ENCODE measurements at regions not wholly inside any gene's neighbourhood (a gene's known extent, or its start where the extent isn't known, plus 50 kb on each side); places are given as distances from the start of the nearest gene placed in this dataset.
A peak's percentile ranks its signal among the peaks of the same experiment; 100 is the strongest.

GRCh38 chr4:3870567-3870962, 104.4 kb downstream of the ADRA2C start:
- H3K4me2 ChIP-seq (ENCODE audit: low read length): no peak overlapping the region
- H2AFZ ChIP-seq (ENCODE audit: low read depth, low read length): no peak overlapping the region
- no peaks in the 10 kb centered on the region for H3K9me3 ChIP-seq (ENCODE audit: low read length)
- no peak overlapping the region for H3K27ac ChIP-seq (ENCODE audit: low read length)
- H3K9ac ChIP-seq (ENCODE audit: low read length): no peak overlapping the region
- H3K27me3 ChIP-seq (ENCODE audit: insufficient read depth, low read depth, low read length): peaks cover 45% of the 10 kb centered on the region
- H4K20me1 ChIP-seq (ENCODE audit: insufficient read depth): no peaks in the 10 kb centered on the region
- no peaks in the 10 kb centered on the region for H3K79me2 ChIP-seq (replicated peaks; ENCODE audit: insufficient read depth, low read length)
- H3K36me3 ChIP-seq (ENCODE audit: insufficient read depth, low read length): no peaks in the 10 kb centered on the region
- no peaks in the 10 kb centered on the region for H3F3A ChIP-seq (ENCODE audit: insufficient read depth, low read length, poor library complexity, severe bottlenecking)
- H3K4me3 ChIP-seq (ENCODE audit: low read length): no peak overlapping the region
- TF ChIP-seq POLR2AphosphoS5 (IDR thresholded peaks at IDR 0.05): no peak
- TF ChIP-seq RAD21 (conservative IDR thresholded peaks at IDR 0.05): no peak
- H3K9me2 ChIP-seq (ENCODE audit: insufficient read depth, low read length): no peaks in the 10 kb centered on the region

GRCh38 chr4:3871181-3871852, 105.1 kb downstream of the ADRA2C start:
- Histone ChIP-seq H3K27me3 (ENCODE audit: insufficient read depth, low read depth, low read length) (peaks cover 45% of the 10 kb centered on the region), H3K79me2 (replicated peaks; ENCODE audit: insufficient read depth, low read length) (no peaks in the 10 kb centered on the region), H3K9me3 (ENCODE audit: low read length) (no peaks in the 10 kb centered on the region), H2AFZ (ENCODE audit: low read depth, low read length) (peak overlapping the region; percentile 14), H4K20me1 (ENCODE audit: insufficient read depth) (no peaks in the 10 kb centered on the region), H3K4me2 (ENCODE audit: low read length) (no peak overlapping the region), H3K27ac (ENCODE audit: low read length) (no peak overlapping the region), H3K36me3 (ENCODE audit: insufficient read depth, low read length) (no peaks in the 10 kb centered on the region), H3F3A (ENCODE audit: insufficient read depth, low read length, poor library complexity, severe bottlenecking) (no peaks in the 10 kb centered on the region), H3K9me2 (ENCODE audit: insufficient read depth, low read length) (no peaks in the 10 kb centered on the region), H3K4me3 (ENCODE audit: low read length) (peak overlapping the region; percentile 67), H3K9ac (ENCODE audit: low read length) (peak overlapping the region; percentile 4)
- TF ChIP-seq RAD21 (conservative IDR thresholded peaks at IDR 0.05): no peak
- TF ChIP-seq SMC3 (conservative IDR thresholded peaks at IDR 0.05; ENCODE audit: poor library complexity): no peak
- no peak for TF ChIP-seq EZH2 (IDR thresholded peaks at IDR 0.05; ENCODE audit: borderline replicate concordance, insufficient read depth, low read length, poor library complexity, severe bottlenecking)
- no peak for TF ChIP-seq REST (IDR thresholded peaks at IDR 0.05; ENCODE audit: borderline replicate concordance)
- no peak for TF ChIP-seq EP300 (conservative IDR thresholded peaks at IDR 0.05; ENCODE audit: poor library complexity, severe bottlenecking)
- TF ChIP-seq TAF1 (IDR thresholded peaks at IDR 0.05; ENCODE audit: low read depth): no peak
- TF ChIP-seq, protein P1, sequence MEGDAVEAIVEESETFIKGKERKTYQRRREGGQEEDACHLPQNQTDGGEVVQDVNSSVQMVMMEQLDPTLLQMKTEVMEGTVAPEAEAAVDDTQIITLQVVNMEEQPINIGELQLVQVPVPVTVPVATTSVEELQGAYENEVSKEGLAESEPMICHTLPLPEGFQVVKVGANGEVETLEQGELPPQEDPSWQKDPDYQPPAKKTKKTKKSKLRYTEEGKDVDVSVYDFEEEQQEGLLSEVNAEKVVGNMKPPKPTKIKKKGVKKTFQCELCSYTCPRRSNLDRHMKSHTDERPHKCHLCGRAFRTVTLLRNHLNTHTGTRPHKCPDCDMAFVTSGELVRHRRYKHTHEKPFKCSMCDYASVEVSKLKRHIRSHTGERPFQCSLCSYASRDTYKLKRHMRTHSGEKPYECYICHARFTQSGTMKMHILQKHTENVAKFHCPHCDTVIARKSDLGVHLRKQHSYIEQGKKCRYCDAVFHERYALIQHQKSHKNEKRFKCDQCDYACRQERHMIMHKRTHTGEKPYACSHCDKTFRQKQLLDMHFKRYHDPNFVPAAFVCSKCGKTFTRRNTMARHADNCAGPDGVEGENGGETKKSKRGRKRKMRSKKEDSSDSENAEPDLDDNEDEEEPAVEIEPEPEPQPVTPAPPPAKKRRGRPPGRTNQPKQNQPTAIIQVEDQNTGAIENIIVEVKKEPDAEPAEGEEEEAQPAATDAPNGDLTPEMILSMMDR (IDR thresholded peaks at IDR 0.05; ENCODE audit: poor library complexity, severe bottlenecking): no peak
- TF ChIP-seq POLR2AphosphoS5 (IDR thresholded peaks at IDR 0.05): no peak
- no peak for TF ChIP-seq MXI1 (conservative IDR thresholded peaks at IDR 0.05; ENCODE audit: poor library complexity, severe bottlenecking)
